ENCODE measurements at regions not wholly inside any gene's neighbourhood (a gene's known extent, or its start where the extent isn't known, plus 50 kb on each side); places are given as distances from the start of the nearest gene placed in this dataset.

DNA sequence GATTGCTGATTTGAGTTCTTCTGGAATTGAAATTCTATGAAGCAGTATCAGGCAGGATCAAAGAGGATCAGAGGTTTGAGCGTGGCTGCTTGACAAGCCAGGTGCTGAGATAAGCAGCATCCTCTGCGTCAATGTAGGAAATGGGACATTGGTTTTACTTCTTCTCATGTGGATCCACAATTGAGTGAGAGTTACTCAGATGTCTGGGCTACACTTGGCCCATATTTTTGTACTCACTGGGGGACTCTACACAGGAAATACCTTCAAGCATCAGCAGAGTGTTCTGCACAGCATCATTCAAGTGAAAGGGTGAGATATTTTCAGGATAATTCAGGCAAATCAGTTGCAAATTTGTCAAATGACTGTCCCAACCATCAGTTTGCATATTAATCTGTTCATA lies 613.9 kb upstream of the ARID1B start:
- no peak for DNase-seq (ENCODE audit: low spot score)

DNA sequence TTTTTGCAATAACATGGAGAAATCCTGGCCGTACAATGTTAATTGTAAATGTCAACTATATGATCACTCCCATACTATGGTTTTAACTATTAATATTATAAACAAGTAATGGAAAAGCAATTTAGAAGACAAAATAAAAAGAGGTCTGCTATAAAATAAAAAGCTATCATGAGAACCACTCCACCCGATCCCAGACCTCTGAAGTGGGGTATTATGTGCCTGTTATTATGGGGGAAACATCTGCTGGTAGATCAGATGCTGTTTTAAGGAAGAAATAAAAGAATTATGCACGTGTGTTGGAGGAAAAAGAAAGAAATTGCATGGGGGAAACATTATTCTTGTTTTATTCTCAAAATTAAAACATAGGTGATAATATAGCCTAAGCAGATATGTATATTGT lies 615.7 kb upstream of the ARID1B start:
- no peak for DNase-seq (ENCODE audit: low spot score)

GRCh38 chr6:156160795-156161165 lies 616.4 kb upstream of the ARID1B start:
- no peak for DNase-seq (ENCODE audit: low spot score)

- no peak for DNase-seq (ENCODE audit: low spot score)
Measured at GRCh38 chr6:156160007-156160794, 617.0 kb upstream of the ARID1B start.

GRCh38 chr6:156154896-156155295 lies 622.3 kb upstream of the ARID1B start:
- no peak for DNase-seq (ENCODE audit: low spot score)

- no peak for DNase-seq (ENCODE audit: low spot score)
Measured at GRCh38 chr6:156150391-156150790, 626.8 kb upstream of the ARID1B start.

DNA sequence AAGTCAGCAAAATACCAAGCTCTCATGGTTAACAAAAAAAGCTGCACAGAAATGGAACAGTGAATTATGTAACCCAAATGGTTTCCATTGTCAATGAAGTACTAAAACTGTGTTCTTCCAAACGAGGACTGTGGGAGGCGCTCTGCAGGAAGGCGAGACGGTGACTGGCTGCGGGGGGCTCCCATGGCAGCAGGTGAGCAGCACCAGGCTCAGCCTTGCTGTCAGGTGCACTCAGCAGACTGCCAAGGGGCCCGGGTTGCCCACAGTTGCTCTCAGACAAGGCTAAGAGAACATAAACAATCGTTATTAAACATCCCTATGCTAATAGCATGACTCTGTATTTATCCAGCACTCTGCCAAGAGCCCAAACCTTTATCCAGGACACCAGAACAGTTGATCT lies 630.3 kb upstream of the ARID1B start:
- DNase-seq (ENCODE audit: low spot score): no peak

- DNase-seq (ENCODE audit: low spot score): no peak
Measured at GRCh38 chr6:156131221-156131903, 645.8 kb upstream of the ARID1B start.

DNA sequence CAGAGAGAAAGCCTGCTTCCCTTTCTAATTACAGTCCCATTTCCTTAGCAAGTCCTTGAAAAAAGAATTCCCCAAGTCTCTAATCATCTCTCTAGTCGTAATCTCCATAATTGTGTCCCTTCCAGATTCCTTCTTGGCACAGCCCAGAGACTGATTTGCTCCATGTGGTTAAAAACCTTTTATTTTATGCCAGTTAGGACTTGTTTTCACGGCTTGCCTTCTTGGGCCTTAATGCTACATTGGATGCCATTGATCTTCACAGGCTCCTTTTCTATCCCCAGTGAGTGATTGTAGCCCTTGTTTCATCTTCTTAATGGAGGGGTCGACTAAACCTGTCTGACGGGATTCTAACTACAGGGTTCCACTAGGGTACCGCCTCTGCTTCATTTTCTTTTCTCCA lies 650.6 kb upstream of the ARID1B start:
- no peak for DNase-seq (ENCODE audit: low spot score)

DNA sequence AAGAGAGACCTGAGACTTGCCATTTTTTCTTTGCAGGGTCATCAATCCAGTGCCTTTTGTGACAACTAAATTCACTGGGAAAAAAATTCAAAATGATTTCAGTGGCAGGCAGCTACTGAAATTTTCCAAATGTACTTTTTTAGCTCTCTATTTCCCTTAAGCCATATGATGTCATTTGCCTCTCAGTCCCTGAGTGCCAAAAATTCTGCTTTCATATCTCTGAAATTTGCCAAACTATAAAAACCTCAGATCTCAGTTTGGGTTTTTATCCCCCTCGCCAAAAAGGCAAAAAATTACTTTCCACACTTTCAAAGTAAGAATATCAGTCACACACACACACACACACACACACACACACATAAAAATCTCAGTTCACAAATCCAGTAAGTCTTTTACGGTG lies 651.3 kb upstream of the ARID1B start:
- DNase-seq (ENCODE audit: low spot score): no peak

GRCh38 chr6:156123731-156124130 lies 653.4 kb upstream of the ARID1B start:
- no peak for DNase-seq (ENCODE audit: low spot score)

GRCh38 chr6:156121973-156122372 lies 655.2 kb upstream of the ARID1B start:
- no peak for DNase-seq (ENCODE audit: low spot score)

DNA sequence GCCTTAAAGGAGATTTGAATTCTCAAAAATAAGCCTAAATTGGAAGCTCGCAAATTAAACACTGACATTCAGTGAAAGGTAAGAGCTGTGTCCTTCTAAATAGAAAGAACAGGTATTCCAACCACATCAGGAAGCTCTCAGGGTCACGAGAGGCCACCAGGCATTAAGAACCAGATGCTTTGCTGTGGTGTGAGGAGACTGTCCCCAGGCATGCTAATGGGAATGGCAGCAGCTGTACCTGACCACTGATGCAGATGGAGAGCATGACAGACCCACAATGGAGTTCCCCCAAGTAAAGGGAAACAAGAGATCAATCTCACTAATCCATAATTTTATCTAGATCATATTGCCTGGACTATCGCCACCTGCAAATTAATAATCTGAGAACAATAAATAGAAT lies 658.9 kb upstream of the NOX3 start:
- DNase-seq (ENCODE audit: low spot score): no peak

GRCh38 chr6:156113631-156114030 lies 658.0 kb upstream of the NOX3 start:
- no peak for DNase-seq (ENCODE audit: low spot score)

DNA sequence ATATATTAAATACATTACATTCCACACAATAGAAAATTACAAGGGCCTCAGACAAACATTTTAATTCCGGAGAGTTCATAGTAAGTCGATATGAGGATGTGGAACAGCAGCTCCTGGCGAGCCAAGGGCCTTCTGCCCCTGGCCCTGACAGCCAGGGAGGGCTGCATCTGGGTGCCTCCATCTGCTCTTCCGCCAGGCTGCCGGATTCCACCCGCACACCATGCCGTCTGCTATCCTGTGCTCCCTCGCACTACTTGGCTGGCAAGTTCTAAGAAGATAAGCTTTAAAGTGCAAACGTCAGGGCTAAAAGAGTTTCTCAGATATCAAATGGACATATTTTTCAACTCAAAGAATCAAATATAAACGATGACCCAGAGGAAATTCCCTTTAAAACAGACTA lies 656.3 kb upstream of the NOX3 start:
- no peak for DNase-seq (ENCODE audit: low spot score)

DNA sequence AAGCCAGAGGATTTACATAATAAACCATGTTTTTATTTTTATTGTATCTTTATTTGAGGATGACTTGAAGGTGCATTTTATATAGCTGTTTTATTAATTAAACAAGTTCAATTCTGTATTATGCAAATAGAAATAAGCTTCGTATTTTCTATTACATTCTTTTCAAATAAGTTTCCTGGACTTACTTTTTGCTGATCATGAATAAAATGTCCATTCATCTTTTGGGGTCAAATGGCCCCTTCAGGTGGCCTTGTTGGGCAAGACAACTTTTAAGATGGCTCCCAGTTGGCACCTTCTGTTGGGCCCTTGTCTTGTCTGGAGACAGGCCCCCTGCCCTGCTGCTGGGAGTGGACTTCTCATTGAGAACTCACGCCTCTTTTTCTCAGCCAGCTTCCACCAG lies 654.6 kb upstream of the NOX3 start:
- DNase-seq (ENCODE audit: low spot score): no peak

- no peak for DNase-seq (ENCODE audit: low spot score)
Measured at GRCh38 chr6:156109713-156110112, 654.1 kb upstream of the NOX3 start.

DNA sequence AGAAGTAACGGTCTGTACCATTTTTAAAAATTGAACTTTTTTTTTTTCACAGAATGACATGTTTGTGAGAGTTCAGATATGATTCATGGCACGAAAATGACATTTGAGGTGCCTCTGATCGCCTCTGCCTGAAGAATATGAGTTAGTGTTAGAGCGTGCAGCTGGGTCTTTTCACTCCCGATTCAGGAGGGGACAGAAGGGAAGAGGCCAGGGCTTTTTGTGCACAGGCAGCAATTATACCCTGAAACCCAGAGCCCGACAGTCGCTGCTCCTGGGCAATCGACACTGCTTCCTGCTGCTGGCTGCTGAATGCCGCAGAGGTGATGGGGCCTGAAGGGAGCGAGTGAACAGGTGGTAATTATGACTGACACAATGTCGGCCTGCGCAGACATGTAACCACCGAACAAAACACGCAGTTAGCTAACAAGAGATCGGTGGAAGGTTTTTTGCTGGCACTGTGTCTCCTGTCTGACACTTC lies 652.0 kb upstream of the NOX3 start:
- DNase-seq (ENCODE audit: low spot score): no peak

DNA sequence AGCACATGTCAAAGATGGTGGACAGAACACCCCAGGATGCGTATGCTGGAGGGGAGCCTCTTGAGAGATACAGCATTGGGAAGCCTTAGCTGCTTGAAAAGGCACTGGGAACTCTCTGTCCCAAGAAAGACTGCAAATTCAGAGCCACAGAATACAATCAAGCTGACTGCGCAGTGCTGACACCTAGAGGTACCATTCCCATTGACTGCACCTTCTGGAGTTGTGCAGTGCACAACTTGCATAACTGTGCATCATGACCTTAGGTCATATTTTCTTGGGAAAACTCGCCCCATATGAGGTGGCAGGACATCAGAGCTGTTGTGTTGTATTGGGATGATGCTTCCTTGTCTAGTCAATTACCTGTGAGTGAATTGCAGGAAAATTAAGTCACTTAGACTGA lies 646.5 kb upstream of the NOX3 start:
- no peak for DNase-seq (ENCODE audit: low spot score)

DNA sequence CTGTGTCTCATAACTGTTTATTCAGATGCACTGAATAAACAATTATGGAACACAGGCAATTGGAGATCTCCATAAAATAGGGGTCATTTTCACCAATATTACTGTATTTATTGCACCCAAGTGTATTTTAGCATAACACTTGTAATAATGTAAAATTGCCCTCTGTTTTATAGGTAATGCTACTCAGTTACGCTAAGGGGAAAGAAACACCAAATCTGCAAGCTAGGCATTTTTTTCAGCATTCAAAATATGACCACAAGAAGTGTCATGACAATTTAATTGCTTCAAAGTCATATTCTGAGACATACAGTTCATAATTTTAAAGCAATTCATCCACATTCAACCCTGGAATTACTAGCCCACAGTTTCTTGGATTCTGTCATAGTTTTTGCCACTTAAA lies 643.2 kb upstream of the NOX3 start:
- DNase-seq (ENCODE audit: low spot score): no peak

DNA sequence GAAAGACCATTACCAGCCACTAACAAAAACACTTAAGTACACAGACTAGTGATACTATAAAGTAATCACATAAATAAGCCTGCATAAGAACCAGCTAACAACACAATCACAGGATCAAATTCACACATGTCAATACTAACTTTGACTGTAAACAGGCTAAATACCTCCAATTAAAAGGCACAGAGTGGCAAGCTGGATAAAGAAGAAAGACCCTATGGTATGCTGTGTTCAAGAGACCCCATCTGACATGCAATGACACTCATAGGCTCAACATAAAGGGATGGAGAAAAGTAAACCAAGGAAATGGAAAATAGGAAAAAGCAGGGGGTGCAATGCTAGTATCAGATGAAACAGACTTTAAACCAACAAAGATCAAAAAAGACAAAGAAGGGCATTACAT lies 631.8 kb upstream of the NOX3 start:
- no peak for DNase-seq (ENCODE audit: low spot score)

- DNase-seq (ENCODE audit: low spot score): no peak
Measured at GRCh38 chr6:156082012-156082411, 626.4 kb upstream of the NOX3 start.

DNA sequence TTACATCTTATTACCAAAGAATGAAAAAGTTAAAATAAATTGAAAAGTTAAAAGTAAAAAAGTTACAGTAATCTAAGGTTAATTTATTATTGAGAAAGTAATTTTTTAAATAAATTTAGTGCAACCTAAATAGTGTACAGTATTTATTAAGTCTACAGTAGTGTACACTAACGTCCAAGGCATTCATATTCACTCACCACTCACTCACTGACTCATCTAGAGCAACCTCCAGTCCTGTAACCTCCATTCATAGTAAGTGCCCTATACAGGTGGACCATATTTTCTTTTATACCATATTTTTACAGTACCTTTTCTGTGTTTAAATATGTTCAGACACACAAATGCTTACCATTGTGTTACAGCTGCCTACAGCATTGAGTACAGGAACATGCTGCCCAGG lies 624.7 kb upstream of the NOX3 start:
- DNase-seq (ENCODE audit: low spot score): no peak
